ENCODE measurements at regions not wholly inside any gene's neighbourhood (a gene's known extent, or its start where the extent isn't known, plus 50 kb on each side); places are given as distances from the start of the nearest gene placed in this dataset.

DNA sequence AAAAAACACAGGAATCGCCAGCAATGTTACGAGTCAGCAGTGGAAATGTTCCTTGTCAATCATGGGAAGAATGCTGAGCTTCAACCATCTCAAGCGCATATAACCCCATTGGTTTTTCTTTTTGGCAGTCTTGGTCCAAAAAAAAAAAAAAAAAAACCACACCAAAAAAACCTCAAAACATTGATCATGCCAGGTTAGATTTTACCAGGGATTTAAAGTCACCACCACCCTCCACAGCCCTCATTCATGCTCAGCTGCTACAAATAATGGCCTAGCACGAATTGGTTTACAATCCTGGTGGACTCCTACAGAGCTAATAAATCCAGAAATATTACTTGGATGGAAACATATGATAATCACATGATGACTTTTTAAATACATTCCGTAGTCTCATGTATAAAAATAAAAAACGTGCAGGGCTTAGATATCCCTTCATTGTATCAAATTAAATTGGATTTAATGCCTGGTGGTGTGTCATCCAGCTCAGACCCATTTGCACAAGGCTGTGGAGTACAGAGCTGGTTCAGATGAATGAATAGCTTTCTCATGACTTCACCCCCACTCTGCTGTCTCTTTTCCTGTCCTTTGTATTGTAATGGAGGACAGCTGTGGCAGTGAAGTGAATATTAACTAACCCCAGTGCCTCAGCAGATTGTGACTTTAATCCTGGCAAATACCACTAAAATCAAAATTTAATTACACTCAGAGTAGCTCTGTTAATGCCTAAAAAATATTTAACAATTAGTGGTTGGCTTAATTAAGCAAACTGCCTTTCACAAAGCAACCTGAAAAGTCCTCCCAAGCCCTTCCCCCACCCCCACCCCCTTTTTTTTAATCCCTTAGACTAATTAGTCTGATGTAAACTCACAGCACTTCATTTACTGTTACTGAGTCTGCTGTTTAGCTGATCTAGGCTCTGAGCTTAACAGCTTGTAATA is 626.5 kb upstream of the ZNF608 start:
- DNase-seq (ENCODE audit: low spot score), result peak; percentile 4
- Histone ChIP-seq H4K20me1 (ENCODE audit: insufficient read depth, low read length) (no peaks in the 10 kb centered on the region), H3K4me3 (ENCODE audit: low read depth, low read length, poor library complexity, severe bottlenecking) (no peak overlapping the region), H3K36me3 (ENCODE audit: insufficient read depth, low read length) (no peaks in the 10 kb centered on the region), H3K4me1 (ENCODE audit: insufficient read depth, low read length, poor library complexity, severe bottlenecking) (peaks cover 22% of the 10 kb centered on the region), H3K9me2 (ENCODE audit: insufficient read depth, low read length) (no peaks in the 10 kb centered on the region), H2AFZ (ENCODE audit: low read length) (peak overlapping the region; percentile 31; the same call in 1 of the 2 replicates), H3K4me2 (ENCODE audit: low read length) (no peak overlapping the region), H3K9me3 (ENCODE audit: low read length) (no peaks in the 10 kb centered on the region), H3K79me2 (ENCODE audit: insufficient read depth, low read depth, low read length) (no peaks in the 10 kb centered on the region), H3K27ac (ENCODE audit: low read depth, low read length, poor library complexity, severe bottlenecking) (no peak overlapping the region)
- CTCF ChIA-PET (ENCODE audit: unreplicated experiment), result no interaction called here
- POLR2A ChIA-PET, result interaction anchor here (0.5 to 1.4 kb wide), 17 partner anchors 13 to 1502 kb away, joined by 3 to 7 read pairs (median 4); no protein-coding TSS in a partner anchor
- no TSS peak for BruUV-seq (replicated peaks)
- no peak for TF ChIP-seq EZH2phosphoT487 (IDR thresholded peaks at IDR 0.05; ENCODE audit: borderline replicate concordance, low read depth, low read length)
- TF ChIP-seq, protein P1, sequence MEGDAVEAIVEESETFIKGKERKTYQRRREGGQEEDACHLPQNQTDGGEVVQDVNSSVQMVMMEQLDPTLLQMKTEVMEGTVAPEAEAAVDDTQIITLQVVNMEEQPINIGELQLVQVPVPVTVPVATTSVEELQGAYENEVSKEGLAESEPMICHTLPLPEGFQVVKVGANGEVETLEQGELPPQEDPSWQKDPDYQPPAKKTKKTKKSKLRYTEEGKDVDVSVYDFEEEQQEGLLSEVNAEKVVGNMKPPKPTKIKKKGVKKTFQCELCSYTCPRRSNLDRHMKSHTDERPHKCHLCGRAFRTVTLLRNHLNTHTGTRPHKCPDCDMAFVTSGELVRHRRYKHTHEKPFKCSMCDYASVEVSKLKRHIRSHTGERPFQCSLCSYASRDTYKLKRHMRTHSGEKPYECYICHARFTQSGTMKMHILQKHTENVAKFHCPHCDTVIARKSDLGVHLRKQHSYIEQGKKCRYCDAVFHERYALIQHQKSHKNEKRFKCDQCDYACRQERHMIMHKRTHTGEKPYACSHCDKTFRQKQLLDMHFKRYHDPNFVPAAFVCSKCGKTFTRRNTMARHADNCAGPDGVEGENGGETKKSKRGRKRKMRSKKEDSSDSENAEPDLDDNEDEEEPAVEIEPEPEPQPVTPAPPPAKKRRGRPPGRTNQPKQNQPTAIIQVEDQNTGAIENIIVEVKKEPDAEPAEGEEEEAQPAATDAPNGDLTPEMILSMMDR (conservative IDR thresholded peaks at IDR 0.05; ENCODE audit: low read length), result no peak
- intact Hi-C loops (cut with micrococcal nuclease; ENCODE audit: unreplicated experiment), result no loop called here

DNA sequence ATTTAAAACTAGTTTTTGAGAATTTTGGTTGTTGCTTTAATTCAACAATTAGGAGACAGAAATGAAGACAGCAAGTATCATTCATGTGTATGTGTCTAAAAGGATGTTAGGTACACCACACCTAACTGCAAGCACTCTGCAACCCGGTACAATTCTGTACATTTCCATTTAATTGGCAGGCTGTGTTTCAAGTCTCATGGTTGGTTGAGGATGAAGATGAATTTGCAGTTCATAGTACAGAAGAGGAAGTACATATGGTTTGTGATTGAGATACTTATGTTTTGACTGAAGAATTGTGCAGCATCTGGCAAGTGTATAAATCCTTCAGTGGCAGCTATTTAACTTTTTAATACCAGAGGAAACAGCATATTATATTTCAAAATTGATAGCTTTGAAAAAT is 628.7 kb upstream of the ZNF608 start:
- peak overlapping the region; percentile 18 for H3K4me2 ChIP-seq (ENCODE audit: low read length)
- no peaks in the 10 kb centered on the region for H3K9me2 ChIP-seq (ENCODE audit: insufficient read depth, low read length)
- H3K4me1 ChIP-seq (ENCODE audit: insufficient read depth, low read length, poor library complexity, severe bottlenecking), result peaks cover 22% of the 10 kb centered on the region
- no peak overlapping the region for H3K27ac ChIP-seq (ENCODE audit: low read depth, low read length, poor library complexity, severe bottlenecking)
- no peak overlapping the region for H3K4me3 ChIP-seq (ENCODE audit: low read depth, low read length, poor library complexity, severe bottlenecking)
- peak; percentile 38 for DNase-seq (ENCODE audit: low spot score)
- no peaks in the 10 kb centered on the region for H3K79me2 ChIP-seq (ENCODE audit: insufficient read depth, low read depth, low read length)
- CTCF ChIA-PET (ENCODE audit: unreplicated experiment), result no interaction called here
- H3K36me3 ChIP-seq (ENCODE audit: insufficient read depth, low read length), result no peaks in the 10 kb centered on the region
- H3K9me3 ChIP-seq (ENCODE audit: low read length), result no peaks in the 10 kb centered on the region
- TF ChIP-seq EZH2phosphoT487 (IDR thresholded peaks at IDR 0.05; ENCODE audit: borderline replicate concordance, low read depth, low read length), result no peak
- TF ChIP-seq, protein P1 (conservative IDR thresholded peaks at IDR 0.05; ENCODE audit: low read length), result no peak
- no peaks in the 10 kb centered on the region for H4K20me1 ChIP-seq (ENCODE audit: insufficient read depth, low read length)
- H2AFZ ChIP-seq (ENCODE audit: low read length), result peak overlapping the region; percentile 49; the same call in 1 of the 2 replicates
- intact Hi-C loops (cut with micrococcal nuclease; ENCODE audit: unreplicated experiment), result no loop called here
- POLR2A ChIA-PET, result interaction anchor here (0.6 kb wide), 2 partner anchors 36 to 69 kb away, joined by 3 read pairs; no protein-coding TSS in a partner anchor
- BruUV-seq (replicated peaks), result no TSS peak
